IPS-18c (cell line): ENCODE measurements at regions not wholly inside any gene's neighbourhood (a gene's known extent, or its start where the extent isn't known, plus 50 kb on each side); places are given as distances from the start of the nearest gene placed in this dataset.

Source experiments
- H3K4me3 ChIP-seq: 2 replicates; pipeline ENCODE4 v1.7.0; 2013; ENCODE audit warnings: low read depth, mild to moderate bottlenecking, low read length, moderate library complexity; ENCODE audit not compliant: insufficient read depth
- H3K9me3 ChIP-seq: one replicate; pipeline ENCODE4 v1.6.1; 2013; ENCODE audit warnings: mild to moderate bottlenecking, low read length, moderate library complexity; ENCODE audit not compliant: control insufficient read depth, insufficient read depth

- Histone ChIP-seq H3K4me3 (no peak overlapping the region), H3K9me3 (no peaks in the 10 kb centered on the region)
These were observed 122.6 kb upstream of the GSE1 start for GRCh38 chr16:85490407-85491057.

GRCh38 chr16:85491058-85491771 lies 121.9 kb upstream of the GSE1 start:
- Histone ChIP-seq H3K9me3 (no peaks in the 10 kb centered on the region), H3K4me3 (no peak overlapping the region)

GRCh38 chr16:85491798-85492294 lies 121.3 kb upstream of the GSE1 start:
- H3K9me3 ChIP-seq: no peaks in the 10 kb centered on the region
- no peak overlapping the region for H3K4me3 ChIP-seq

GRCh38 chr16:85492295-85492864 lies 120.7 kb upstream of the GSE1 start:
- no peak overlapping the region for H3K4me3 ChIP-seq

GRCh38 chr16:85494315-85494714 lies 118.8 kb upstream of the GSE1 start:
- no peaks in the 10 kb centered on the region for H3K9me3 ChIP-seq
- H3K4me3 ChIP-seq: no peak overlapping the region

More at GRCh38 chr16:85492295-85492864, 120.7 kb upstream of the GSE1 start:
- H3K9me3 ChIP-seq: no peaks in the 10 kb centered on the region

GRCh38 chr16:85495259-85495658 lies 117.9 kb upstream of the GSE1 start:
- no peak overlapping the region for H3K4me3 ChIP-seq
- no peaks in the 10 kb centered on the region for H3K9me3 ChIP-seq

GRCh38 chr16:85495823-85496538 lies 117.1 kb upstream of the GSE1 start:
- Histone ChIP-seq H3K4me3 (no peak overlapping the region), H3K9me3 (no peaks in the 10 kb centered on the region)

GRCh38 chr16:85497622-85498314 lies 115.4 kb upstream of the GSE1 start:
- no peak overlapping the region for H3K4me3 ChIP-seq

GRCh38 chr16:85498607-85499006 lies 114.5 kb upstream of the GSE1 start:
- Histone ChIP-seq H3K4me3 (no peak overlapping the region), H3K9me3 (no peaks in the 10 kb centered on the region)

More at GRCh38 chr16:85497622-85498314, 115.4 kb upstream of the GSE1 start:
- no peaks in the 10 kb centered on the region for H3K9me3 ChIP-seq

- H3K4me3 ChIP-seq: no peak overlapping the region
- H3K9me3 ChIP-seq: no peaks in the 10 kb centered on the region
These were observed 112.9 kb upstream of the GSE1 start for GRCh38 chr16:85500220-85500619.

- H3K9me3 ChIP-seq: no peaks in the 10 kb centered on the region
These were observed 111.2 kb upstream of the GSE1 start for GRCh38 chr16:85501900-85502299.

GRCh38 chr16:85502357-85502756 lies 110.8 kb upstream of the GSE1 start:
- no peaks in the 10 kb centered on the region for H3K9me3 ChIP-seq
- no peak overlapping the region for H3K4me3 ChIP-seq

More at GRCh38 chr16:85501900-85502299, 111.2 kb upstream of the GSE1 start:
- H3K4me3 ChIP-seq: no peak overlapping the region

GRCh38 chr16:85503679-85504231 lies 109.4 kb upstream of the GSE1 start:
- no peaks in the 10 kb centered on the region for H3K9me3 ChIP-seq

GRCh38 chr16:85504242-85504641 lies 108.9 kb upstream of the GSE1 start:
- no peaks in the 10 kb centered on the region for H3K9me3 ChIP-seq
- no peak overlapping the region for H3K4me3 ChIP-seq

More at GRCh38 chr16:85503679-85504231, 109.4 kb upstream of the GSE1 start:
- H3K4me3 ChIP-seq: no peak overlapping the region

GRCh38 chr16:85505794-85506634 lies 107.1 kb upstream of the GSE1 start:
- H3K9me3 ChIP-seq: peaks cover 2% of the 10 kb centered on the region

GRCh38 chr16:85506635-85506911 lies 106.5 kb upstream of the GSE1 start:
- H3K4me3 ChIP-seq: no peak overlapping the region
- H3K9me3 ChIP-seq: peaks cover 2% of the 10 kb centered on the region

More at GRCh38 chr16:85505794-85506634, 107.1 kb upstream of the GSE1 start:
- H3K4me3 ChIP-seq: no peak overlapping the region
